AG04450 (cell line): ENCODE measurements at regions not wholly inside any gene's neighbourhood (a gene's known extent, or its start where the extent isn't known, plus 50 kb on each side); places are given as distances from the start of the nearest gene placed in this dataset.

Experiments
- CTCF ChIA-PET: fragments of 300-600, 350-600 bp; formaldehyde crosslinking; extraction: SDS; loops from one replicate; lab custom pipeline; 2022; ENCODE audit warnings: antibody characterized with exemption, inconsistent platforms; lab: Charles Lee
- POLR2A ChIA-PET: fragments of 350-600 bp; formaldehyde crosslinking; extraction: SDS; loops from one replicate; lab custom pipeline; 2021; ENCODE audit warnings: antibody characterized with exemption, inconsistent platforms; lab: Yijun Ruan, JAX
- DNase-seq: peaks from one replicate; pipeline ENCODE4 v3.0.0-alpha.2; 2011; ENCODE audit warnings: low read depth, low spot score
- H3K27ac ChIP-seq: one replicate; pipeline ENCODE4 v1.5.1; 2012; ENCODE audit warnings: low read depth, low read length, control low read depth
- H3K27me3 ChIP-seq: one replicate; pipeline ENCODE4 v1.6.0; 2012; ENCODE audit warnings: low read length; ENCODE audit not compliant: control insufficient read depth, insufficient read depth
- H3K4me3 ChIP-seq: 2 replicates; pipeline ENCODE4 v1.5.1; 2011; ENCODE audit warnings: mild to moderate bottlenecking, low read depth, low read length, control low read depth
- H3K9me3 ChIP-seq: 2 replicates; pipeline ENCODE4 v1.5.1; 2012; ENCODE audit warnings: low read length; ENCODE audit not compliant: control insufficient read depth, insufficient read depth
- CTCF ChIP-seq: IDR thresholded peaks from 2 replicates; pipeline ENCODE4 v1.5.1; 2011; ENCODE audit warnings: low read depth, low read length, control low read depth, inconsistent platforms

GRCh38 chr9:20082406-20082805 is 293.6 kb upstream of the SLC24A2 start:
- Histone ChIP-seq H3K9me3 (no peaks in the 10 kb centered on the region), H3K27me3 (no peaks in the 10 kb centered on the region), H3K4me3 (no peak overlapping the region), H3K27ac (no peak overlapping the region)
- DNase-seq = no peak
- POLR2A ChIA-PET = no interaction called here
- no peak for TF ChIP-seq CTCF
- CTCF ChIA-PET = no interaction called here

GRCh38 chr9:20078246-20078645 is 289.4 kb upstream of the SLC24A2 start:
- no peak for TF ChIP-seq CTCF
- no peaks in the 10 kb centered on the region for H3K27me3 ChIP-seq
- H3K27ac ChIP-seq = no peak overlapping the region
- H3K9me3 ChIP-seq = no peaks in the 10 kb centered on the region
- ChIA-PET POLR2A (no interaction called here), CTCF (no interaction called here)
- no peak for DNase-seq
- H3K4me3 ChIP-seq = no peak overlapping the region

- CTCF ChIA-PET = no interaction called here
- Histone ChIP-seq H3K27me3 (peaks cover 2% of the 10 kb centered on the region), H3K27ac (no peak overlapping the region), H3K9me3 (no peaks in the 10 kb centered on the region), H3K4me3 (no peak overlapping the region)
- no peak for DNase-seq
- TF ChIP-seq CTCF = no peak
- POLR2A ChIA-PET = no interaction called here
Observed at GRCh38 chr9:20074291-20074690, 285.5 kb upstream of the SLC24A2 start.

- CTCF ChIA-PET = no interaction called here
- Histone ChIP-seq H3K9me3 (no peaks in the 10 kb centered on the region), H3K27me3 (peaks cover 10% of the 10 kb centered on the region), H3K27ac (no peak overlapping the region), H3K4me3 (no peak overlapping the region)
- POLR2A ChIA-PET = no interaction called here
- DNase-seq = no peak
- no peak for TF ChIP-seq CTCF
Observed at GRCh38 chr9:20070336-20070735, 281.5 kb upstream of the SLC24A2 start.

GRCh38 chr9:20065796-20066700 is 277.2 kb upstream of the SLC24A2 start:
- CTCF ChIA-PET = no interaction called here

More at GRCh38 chr9:20065796-20066700, 277.2 kb upstream of the SLC24A2 start:
- Histone ChIP-seq H3K4me3 (no peak overlapping the region), H3K9me3 (no peaks in the 10 kb centered on the region), H3K27me3 (peaks cover 12% of the 10 kb centered on the region), H3K27ac (no peak overlapping the region)
- no peak for TF ChIP-seq CTCF
- POLR2A ChIA-PET = no interaction called here
- no peak for DNase-seq
